ENCODE measurements at regions not wholly inside any gene's neighbourhood (a gene's known extent, or its start where the extent isn't known, plus 50 kb on each side); places are given as distances from the start of the nearest gene placed in this dataset.

DNA sequence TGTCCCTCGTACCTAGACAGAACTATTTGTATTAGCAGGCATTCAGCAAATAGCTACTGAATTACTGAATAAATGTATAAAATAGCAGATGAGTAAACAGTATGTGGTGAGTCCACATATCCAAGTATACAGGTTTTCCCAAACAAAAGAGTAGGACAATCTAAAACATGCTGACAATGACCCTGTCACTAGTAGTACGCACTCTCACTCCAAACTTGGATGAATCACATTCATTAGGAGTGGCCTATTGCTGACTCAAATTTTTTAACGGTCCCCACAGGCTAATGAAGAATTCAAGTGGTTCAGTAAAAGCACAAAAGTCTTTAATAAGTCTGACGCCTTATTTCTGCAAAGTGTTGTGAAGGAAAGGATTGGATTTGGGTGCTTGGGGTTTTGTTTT is 449.3 kb upstream of the THBS1 start:
- no peak for DNase-seq

- DNase-seq = no peak
These were observed 448.8 kb upstream of the THBS1 start for GRCh38 chr15:39132070-39132469.

DNA sequence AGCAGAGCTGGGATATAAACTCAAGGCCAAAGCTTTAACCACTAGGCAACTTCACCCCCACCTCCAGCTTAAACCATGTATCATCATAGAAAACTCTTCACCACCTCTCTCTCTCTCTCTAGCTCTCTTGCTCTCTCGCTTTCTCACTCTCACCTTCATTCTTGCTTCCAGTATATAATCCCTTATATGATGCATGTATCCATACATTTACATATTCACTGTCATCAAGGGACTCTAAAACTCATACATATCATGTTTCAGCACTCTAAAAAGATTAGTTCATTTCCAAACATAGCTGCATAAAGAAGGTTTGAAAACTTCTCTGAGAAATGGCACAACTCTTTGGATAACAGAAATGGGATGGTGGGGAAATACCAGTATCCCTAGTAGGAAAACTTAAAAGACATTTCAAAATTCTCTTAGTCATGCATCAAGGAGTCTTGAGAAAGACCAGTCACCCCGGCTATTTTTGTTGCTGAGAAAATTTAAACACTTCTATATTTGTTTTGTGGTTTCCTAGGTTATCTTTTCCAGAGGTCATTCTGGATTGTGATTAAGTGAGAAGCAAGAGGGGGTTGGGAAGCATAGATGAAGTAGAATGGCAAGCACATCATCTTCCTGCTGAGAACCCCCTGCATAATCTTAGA is 447.8 kb upstream of the THBS1 start:
- DNase-seq = no peak

GRCh38 chr15:39134282-39134681 is 446.6 kb upstream of the THBS1 start:
- DNase-seq = no peak

GRCh38 chr15:39135989-39136388 is 444.9 kb upstream of the THBS1 start:
- no peak for DNase-seq

DNA sequence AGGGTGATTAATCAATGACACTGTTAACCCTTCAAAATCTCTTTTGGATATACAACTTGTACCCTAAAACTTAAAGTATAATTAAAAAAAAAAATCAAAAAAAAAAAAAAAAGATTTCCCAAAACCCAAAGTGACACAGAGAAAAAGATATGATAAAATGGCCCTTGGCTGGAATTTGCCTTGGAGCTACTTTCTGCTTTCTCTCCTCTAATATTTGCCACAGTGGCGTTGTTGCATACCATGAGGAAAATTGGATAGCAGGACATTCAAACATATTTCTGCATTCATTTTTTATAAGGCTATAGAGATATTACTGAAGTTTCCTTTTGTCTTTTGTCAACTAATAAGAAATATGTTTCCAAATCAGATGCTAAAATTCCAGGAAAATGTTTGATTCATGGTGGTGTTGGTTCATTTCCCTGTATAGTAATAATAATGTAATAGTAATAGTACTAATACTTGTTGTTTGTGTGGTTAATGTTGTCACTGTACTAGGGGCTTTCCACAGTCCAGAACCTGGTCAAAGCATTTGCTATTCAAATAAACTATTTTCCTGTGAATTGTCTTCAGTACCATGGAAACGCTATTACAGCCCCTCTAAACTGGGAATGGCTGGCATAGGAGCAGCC is 441.3 kb upstream of the THBS1 start:
- no peak for DNase-seq

- DNase-seq = no peak
These were observed 440.7 kb upstream of the THBS1 start for GRCh38 chr15:39140060-39140604.

GRCh38 chr15:39142500-39142899 is 438.4 kb upstream of the THBS1 start:
- DNase-seq = no peak

DNA sequence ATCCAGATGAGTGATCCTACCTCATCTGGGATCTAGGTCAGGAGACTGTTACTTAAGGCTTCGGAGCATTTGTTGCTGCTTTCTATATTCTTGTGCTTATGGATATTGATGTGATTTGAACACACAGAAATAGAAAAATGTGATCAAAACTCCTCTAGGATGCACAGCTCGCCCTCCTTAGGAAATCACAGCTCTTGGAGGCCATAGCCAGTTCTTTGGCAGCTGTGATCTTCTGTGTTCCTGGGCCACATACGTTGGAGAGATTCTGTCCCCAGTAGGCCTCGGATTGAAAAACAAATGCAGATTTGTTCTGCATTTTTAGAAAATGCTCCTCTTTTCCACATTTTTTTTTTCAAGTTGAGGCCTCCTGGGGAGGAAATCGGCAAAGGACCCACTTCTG is 437.4 kb upstream of the THBS1 start:
- no peak for DNase-seq

DNA sequence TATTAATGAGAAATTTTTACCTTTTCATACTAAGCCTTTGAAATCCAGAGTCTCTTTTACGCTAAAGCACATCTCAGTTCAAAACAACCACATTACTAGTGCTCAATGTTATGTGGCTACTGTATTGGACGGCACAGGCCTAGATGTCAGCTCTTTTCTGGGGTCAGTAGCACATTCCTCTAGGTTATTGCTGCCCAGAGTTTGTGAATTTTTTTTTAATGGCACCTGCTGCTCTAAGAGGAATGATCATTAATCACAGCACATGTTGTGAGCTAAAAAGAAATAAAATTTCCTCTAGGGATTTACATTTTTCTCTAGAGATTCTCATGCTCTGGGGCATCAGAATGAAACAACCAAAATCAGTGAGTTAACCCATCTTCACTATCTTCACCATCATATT is 436.8 kb upstream of the THBS1 start:
- DNase-seq = no peak

DNA sequence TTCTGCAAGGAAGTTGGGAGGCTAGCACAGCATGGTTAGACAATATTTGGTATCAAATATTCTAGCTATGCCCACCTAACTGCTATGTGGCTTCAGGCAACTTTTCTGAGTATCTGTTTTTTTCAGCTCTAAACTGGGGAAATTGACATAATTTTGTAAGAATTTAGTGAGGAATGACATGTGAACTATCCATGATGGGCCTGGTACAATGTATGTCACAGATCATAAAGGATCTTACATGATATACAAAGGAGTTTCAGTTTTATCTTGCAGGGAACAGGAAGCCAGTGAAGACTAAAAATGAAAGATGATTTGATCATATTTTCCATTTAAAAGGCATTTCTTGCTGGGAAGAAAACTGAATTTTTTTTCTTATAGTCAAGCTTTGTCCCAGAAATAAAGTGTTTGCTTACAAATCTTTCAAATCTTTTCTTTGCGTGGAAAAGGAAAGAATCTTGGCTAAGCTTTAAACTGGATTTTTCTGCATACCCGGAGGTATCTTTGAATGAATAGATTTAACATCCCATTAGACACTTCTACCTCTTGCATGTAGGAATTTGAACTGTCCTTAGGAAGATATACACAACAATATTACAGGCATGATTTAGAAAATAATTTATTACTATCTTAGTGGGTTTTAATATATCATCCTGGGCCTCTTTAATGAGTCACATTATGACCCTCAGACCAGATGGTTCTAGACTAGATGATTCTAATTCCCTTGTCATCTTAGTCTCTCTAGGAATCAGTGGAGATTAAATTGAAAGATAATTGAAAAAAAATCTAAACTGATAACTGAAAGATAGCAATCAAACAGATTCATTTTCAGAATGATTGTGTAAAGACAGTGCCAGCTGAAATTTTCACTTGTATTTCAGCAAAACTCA is 436.0 kb upstream of the THBS1 start:
- DNase-seq = no peak

- DNase-seq = no peak
These were observed 434.8 kb upstream of the THBS1 start for GRCh38 chr15:39145854-39146625.

- no peak for DNase-seq
These were observed 431.2 kb upstream of the THBS1 start for GRCh38 chr15:39149636-39150150.

DNA sequence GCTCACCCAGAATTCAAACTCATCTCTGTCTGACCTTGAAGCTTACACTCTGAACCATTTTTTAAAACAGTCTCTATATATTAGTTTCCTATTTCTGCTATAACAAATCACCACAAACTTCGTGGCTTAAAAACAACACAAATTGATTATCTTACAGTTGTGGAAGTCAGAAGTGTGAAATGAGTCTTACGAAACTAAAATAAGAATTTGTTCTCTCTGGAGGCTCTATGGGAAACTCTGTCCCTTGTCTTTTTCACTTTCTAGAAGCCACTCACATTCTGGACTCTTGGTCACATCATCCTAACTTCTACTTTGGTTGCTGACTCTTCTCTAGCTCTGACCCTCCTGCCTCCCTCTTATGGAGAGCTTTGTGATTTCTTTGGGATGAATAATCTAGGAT is 429.3 kb upstream of the THBS1 start:
- DNase-seq = no peak

DNA sequence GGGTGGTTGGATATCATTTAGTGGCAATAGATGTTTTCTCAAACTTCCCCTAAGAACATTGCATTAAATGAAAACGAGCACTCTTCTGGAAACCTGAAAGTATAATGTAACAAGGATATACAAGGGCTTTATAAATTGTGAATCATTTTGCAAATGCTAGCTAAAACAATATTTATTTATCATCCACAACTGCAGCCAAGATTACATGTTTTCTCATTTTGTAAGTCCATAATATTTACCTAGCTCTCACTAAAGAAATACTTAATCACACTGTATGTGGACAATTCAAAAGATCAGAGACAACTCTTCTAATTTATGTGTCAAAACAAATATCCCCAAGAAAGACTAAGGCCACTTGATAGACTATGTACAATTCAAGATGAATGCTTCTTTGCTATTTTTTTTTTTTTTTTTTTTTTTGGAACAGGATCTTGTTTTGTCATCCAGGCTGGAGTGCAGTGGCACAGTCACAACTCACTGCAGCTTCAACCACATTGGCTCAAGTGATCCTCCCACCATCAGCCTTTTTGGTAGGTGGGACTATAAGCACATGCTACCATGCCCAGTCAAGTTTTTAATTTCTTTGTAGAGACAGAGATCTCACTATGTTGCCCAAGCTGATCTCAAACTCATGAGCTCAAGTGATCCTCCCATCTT is 427.7 kb upstream of the THBS1 start:
- DNase-seq = no peak

GRCh38 chr15:39153716-39154115 is 427.2 kb upstream of the THBS1 start:
- DNase-seq = no peak

DNA sequence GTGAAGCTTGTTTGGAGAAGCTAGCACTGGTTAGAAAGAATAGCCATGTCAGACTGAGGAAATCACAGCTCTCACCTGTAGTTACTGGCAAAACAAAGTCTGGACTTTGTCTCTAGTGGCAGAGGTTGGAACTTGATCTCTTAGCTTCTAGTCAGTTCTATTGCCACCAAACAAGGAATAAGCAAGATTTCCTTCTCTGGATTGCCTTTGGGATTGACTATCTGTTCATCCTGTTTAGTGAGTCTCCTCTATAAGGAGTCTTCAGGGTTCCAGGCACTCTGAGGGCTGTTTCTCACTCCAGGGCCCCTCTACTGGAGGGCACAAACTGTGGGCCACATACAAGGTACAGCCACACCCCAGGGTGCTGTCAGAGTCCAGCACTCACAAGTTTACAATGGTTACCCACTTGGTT is 426.6 kb upstream of the THBS1 start:
- DNase-seq = no peak

- no peak for DNase-seq
These were observed 426.1 kb upstream of the THBS1 start for GRCh38 chr15:39154776-39155175.

DNA sequence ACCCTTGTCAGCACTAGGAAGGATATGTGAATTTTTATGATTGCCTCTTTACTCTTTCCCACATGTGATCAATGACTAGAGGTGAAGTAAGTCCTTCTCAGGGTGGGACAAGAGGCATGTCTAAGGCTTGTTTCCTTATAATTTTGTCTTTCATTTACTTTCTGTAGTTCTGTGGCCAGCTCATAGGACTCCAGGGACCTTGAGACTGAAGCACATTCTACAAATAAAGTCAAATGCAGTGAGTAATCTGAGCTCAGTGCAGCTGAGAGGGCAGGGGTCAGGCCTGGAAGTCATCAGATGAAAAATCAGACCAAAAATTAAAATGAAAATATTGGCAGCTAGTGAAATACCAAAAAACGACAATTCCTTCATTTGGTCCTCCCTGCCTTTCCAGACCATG is 424.7 kb upstream of the THBS1 start:
- no peak for DNase-seq

DNA sequence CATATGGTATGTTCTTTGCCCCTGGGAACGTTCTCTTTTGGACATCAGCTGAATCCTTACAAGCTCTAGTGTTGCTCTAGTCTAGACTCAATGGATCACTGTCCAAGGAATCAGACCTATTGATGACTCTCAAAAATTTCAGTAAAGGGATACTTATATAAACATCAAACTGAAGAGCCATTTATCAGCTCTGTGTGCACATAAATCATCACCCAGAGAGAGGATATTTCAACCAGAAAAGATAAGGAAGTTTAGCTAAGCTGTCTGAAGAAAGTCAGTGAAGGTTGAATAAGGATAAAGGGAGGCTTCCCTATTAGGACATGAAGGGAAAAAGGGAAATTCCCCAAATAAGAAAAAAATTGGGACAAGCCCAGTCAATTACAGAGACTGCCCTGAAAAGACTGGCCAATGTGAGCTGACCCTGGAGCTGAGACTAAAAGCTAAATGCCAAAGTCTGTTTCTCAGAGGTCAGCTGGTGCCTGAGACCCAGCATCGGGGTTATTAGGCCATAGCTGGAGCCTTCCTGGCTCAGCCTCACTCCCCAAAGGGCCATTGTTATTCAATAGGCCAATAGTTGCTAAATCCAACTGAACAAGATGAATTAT is 424.1 kb upstream of the THBS1 start:
- DNase-seq = no peak

DNA sequence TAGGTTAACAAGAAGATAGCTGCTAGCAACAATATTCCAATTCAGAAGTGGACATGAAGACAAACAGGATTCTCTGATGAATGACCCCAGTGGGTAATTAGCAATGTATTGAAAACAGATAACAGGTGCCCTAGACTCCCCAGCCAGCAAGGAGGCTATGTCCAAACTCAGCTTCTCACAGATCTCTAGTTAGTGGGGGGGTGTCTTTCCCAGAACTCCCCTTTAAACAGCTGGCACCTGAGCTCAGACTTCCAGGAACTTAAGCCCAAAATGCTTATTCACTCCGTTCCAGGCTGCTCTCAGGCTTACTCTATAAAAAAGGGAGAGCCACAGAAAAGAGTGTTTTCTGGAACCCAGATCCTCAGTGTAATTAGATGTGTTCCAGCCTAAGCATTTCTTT is 423.0 kb upstream of the THBS1 start:
- DNase-seq = no peak

DNA sequence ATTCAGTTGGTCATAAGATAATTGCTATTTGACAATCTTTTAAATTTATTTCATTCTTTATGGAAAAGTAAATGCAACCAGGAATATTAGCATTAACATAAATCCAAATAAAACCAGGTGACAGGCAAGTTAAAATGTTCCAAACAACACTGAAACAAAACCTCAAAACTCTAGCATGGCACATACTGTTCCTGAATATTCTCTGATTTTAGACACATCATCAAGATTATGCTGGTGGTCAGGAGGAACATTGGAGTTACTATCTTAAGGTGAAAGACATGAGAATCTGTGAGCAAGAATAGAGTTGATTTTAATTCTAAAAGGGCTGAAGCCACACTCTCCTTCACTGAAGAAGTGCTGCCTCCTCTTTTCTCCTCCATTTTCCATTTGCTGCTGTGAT is 421.0 kb upstream of the THBS1 start:
- DNase-seq = no peak

All from NCI-H526 treated with DMSO at 0.1 percent for 48 hours (cell line).